ENCODE measurements at regions not wholly inside any gene's neighbourhood (a gene's known extent, or its start where the extent isn't known, plus 50 kb on each side); places are given as distances from the start of the nearest gene placed in this dataset.

DNA sequence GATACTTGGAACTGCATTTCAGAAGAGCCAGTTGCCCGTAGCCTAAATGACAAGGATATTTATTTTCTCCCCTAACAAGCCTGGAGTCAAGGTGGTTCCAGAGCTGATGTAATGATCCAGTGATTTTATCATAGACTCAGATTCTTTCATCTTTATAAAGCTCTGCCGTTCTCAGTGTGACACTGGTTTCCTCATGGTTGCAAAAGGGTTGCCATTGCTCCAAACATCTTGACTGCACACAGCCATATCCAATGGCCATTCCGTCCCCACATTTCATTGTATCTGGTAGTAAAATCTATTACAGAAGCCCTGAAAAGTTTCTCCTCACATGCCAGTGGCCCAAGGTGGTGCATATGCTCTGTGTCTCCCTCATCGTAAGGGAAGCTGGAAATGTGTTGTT, 63.1 kb upstream of the SDK2 start:
- ATAC-seq (ENCODE audit: insufficient read depth, low FRiP score), result no peak
- H3K36me3 ChIP-seq (ENCODE audit: control insufficient read depth in 4 of 4, insufficient read depth in 4 of 4, low read length in 4 of 4), result no peaks in the 10 kb centered on the region
- peaks cover 0 to 2% (median 0%) of the 10 kb centered on the region in 3 donors for H3K27me3 ChIP-seq (ENCODE audit: control insufficient read depth in 3 of 3, insufficient read depth in 3 of 3, low read length in 2 of 3)
- H3K27ac ChIP-seq (ENCODE audit: low read depth in 1 of 2, low read length in 1 of 2), result no peak overlapping the region
- H3K4me3 ChIP-seq, result no peak overlapping the region
- TF ChIP-seq, protein P1, sequence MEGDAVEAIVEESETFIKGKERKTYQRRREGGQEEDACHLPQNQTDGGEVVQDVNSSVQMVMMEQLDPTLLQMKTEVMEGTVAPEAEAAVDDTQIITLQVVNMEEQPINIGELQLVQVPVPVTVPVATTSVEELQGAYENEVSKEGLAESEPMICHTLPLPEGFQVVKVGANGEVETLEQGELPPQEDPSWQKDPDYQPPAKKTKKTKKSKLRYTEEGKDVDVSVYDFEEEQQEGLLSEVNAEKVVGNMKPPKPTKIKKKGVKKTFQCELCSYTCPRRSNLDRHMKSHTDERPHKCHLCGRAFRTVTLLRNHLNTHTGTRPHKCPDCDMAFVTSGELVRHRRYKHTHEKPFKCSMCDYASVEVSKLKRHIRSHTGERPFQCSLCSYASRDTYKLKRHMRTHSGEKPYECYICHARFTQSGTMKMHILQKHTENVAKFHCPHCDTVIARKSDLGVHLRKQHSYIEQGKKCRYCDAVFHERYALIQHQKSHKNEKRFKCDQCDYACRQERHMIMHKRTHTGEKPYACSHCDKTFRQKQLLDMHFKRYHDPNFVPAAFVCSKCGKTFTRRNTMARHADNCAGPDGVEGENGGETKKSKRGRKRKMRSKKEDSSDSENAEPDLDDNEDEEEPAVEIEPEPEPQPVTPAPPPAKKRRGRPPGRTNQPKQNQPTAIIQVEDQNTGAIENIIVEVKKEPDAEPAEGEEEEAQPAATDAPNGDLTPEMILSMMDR (IDR thresholded peaks at IDR 0.05; ENCODE audit: control extremely low read depth, extremely low read depth), result no peak
- WGBS, 2 donors, result 74 to 93% methylated on average over 4 of the region's 4 CpGs
- H3K9me3 ChIP-seq (ENCODE audit: control insufficient read depth in 4 of 4, insufficient read depth in 3 of 4, low read length in 3 of 4), result peaks cover 0 to 3% (median 0%) of the 10 kb centered on the region in 4 donors
- peaks cover 0 to 4% (median 0%) of the 10 kb centered on the region in 5 donors for H3K4me1 ChIP-seq (ENCODE audit: control insufficient read depth in 5 of 5, insufficient read depth in 5 of 5, low read length in 5 of 5)
- no peak overlapping the region for H3K9ac ChIP-seq (ENCODE audit: insufficient read depth in 1 of 2, low read length in 2 of 2)
- no peak for DNase-seq

DNA sequence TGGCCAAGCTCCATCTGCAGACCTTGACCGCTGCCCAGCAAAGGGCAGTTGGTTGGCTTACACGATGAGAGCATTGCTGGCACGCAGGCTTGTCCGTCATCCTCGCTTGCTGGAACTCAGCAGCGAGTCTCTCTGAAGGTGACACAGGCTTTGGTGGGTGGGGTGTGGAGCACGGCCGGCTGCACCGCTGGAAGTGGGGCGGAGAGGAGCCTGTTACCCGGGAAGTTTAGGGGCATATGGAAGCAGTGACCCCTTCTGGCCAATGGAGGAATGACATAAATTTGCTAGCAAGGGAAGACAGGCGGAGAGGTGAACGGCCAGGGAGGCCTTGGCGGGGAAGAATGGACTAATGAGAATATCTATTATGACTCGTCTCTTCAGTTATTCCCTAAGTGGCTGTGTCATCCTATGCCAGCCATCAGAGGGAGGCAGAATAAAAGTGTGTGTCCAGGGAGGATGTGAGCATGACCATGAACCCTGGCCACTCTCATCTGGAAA, 65.9 kb upstream of the SDK2 start:
- peak; percentile 41 for ATAC-seq (ENCODE audit: insufficient read depth, low FRiP score)
- WGBS, 2 donors, result 18 to 19% methylated on average over 15 of the region's 15 CpGs
- H3K9me3 ChIP-seq (ENCODE audit: control insufficient read depth in 4 of 4, insufficient read depth in 3 of 4, low read length in 3 of 4), result peaks cover 0 to 3% (median under 1%) of the 10 kb centered on the region in 4 donors
- H3K4me3 ChIP-seq, result no peak overlapping the region
- H3K27ac ChIP-seq (ENCODE audit: low read depth in 1 of 2, low read length in 1 of 2), result no peak overlapping the region
- peaks cover 0 to 17% (median 2%) of the 10 kb centered on the region in 3 donors for H3K27me3 ChIP-seq (ENCODE audit: control insufficient read depth in 3 of 3, insufficient read depth in 3 of 3, low read length in 2 of 3)
- DNase-seq, result peak; percentile 76 to 83 (median 77)
- no peaks in the 10 kb centered on the region for H3K36me3 ChIP-seq (ENCODE audit: control insufficient read depth in 4 of 4, insufficient read depth in 4 of 4, low read length in 4 of 4)
- peaks cover 0 to 4% (median 0%) of the 10 kb centered on the region in 5 donors for H3K4me1 ChIP-seq (ENCODE audit: control insufficient read depth in 5 of 5, insufficient read depth in 5 of 5, low read length in 5 of 5)
- TF ChIP-seq, protein P1 (IDR thresholded peaks at IDR 0.05; ENCODE audit: control extremely low read depth, extremely low read depth), result peak; percentile 80
- H3K9ac ChIP-seq (ENCODE audit: insufficient read depth in 1 of 2, low read length in 2 of 2), result no peak overlapping the region

DNA sequence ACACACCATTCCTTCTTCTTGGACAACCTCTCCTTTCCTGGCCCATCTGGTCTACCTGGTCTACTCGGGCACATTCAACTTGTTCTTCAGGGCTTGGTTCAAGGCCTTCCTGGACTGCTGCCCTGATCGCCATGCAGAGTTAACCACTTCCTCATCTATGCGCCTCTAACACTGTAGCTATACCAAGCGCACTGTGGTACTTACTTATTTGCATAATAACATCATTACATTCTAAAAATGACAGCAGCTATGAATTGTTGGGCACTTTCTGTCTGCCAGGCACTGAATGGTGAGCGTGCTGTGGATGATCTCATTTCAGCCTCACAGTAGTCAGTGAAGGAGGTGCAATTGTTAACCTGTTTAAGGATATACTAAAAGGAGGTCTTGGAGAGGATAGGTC, 66.9 kb upstream of the SDK2 start:
- ATAC-seq (ENCODE audit: insufficient read depth, low FRiP score) (no peak), DNase-seq (no peak)
- 28 to 57% methylated on average over 5 of the region's 5 CpGs for WGBS, 2 donors
- Histone ChIP-seq H3K9me3 (ENCODE audit: control insufficient read depth in 4 of 4, insufficient read depth in 3 of 4, low read length in 3 of 4) (peaks cover 0 to 3% (median under 1%) of the 10 kb centered on the region in 4 donors), H3K9ac (ENCODE audit: insufficient read depth in 1 of 2, low read length in 2 of 2) (no peak overlapping the region), H3K27ac (ENCODE audit: low read depth in 1 of 2, low read length in 1 of 2) (no peak overlapping the region), H3K36me3 (ENCODE audit: control insufficient read depth in 4 of 4, insufficient read depth in 4 of 4, low read length in 4 of 4) (no peaks in the 10 kb centered on the region), H3K27me3 (ENCODE audit: control insufficient read depth in 3 of 3, insufficient read depth in 3 of 3, low read length in 2 of 3) (peaks cover 0 to 17% (median 2%) of the 10 kb centered on the region in 3 donors), H3K4me3 (no peak overlapping the region), H3K4me1 (ENCODE audit: control insufficient read depth in 5 of 5, insufficient read depth in 5 of 5, low read length in 5 of 5) (peaks cover 0 to 4% (median 0%) of the 10 kb centered on the region in 5 donors)
- TF ChIP-seq, protein P1 (IDR thresholded peaks at IDR 0.05; ENCODE audit: control extremely low read depth, extremely low read depth), result no peak

DNA sequence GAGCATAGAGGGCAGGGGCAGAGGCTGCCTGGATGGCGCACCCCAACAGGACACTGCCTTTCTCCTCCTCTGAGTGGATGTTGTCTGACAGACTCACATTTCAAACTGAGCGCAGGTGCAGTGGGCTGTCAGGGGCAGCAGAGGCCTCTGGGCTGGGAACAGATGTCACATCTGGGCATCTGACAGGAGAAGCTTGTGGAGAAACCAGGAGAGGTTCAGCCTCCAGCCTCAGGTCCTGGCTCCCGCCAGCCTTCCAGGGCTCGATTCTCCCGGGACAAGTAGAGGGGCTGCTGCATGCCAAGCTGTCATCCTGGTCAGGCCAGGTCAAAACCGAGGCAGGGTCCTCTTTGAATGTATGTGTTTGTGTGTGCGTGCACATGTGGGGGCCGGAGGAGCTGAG, 67.7 kb upstream of the SDK2 start:
- TF ChIP-seq, protein P1 (IDR thresholded peaks at IDR 0.05; ENCODE audit: control extremely low read depth, extremely low read depth), result no peak
- no peak for ATAC-seq (ENCODE audit: insufficient read depth, low FRiP score)
- Histone ChIP-seq H3K27me3 (ENCODE audit: control insufficient read depth in 3 of 3, insufficient read depth in 3 of 3, low read length in 2 of 3) (peaks cover 0 to 17% (median 2%) of the 10 kb centered on the region in 3 donors), H3K27ac (ENCODE audit: low read depth in 1 of 2, low read length in 1 of 2) (no peak overlapping the region), H3K4me3 (no peak overlapping the region), H3K4me1 (ENCODE audit: control insufficient read depth in 5 of 5, insufficient read depth in 5 of 5, low read length in 5 of 5) (peaks cover 0 to 4% (median 0%) of the 10 kb centered on the region in 5 donors), H3K9me3 (ENCODE audit: control insufficient read depth in 4 of 4, insufficient read depth in 3 of 4, low read length in 3 of 4) (peaks cover 0 to 3% (median under 1%) of the 10 kb centered on the region in 4 donors), H3K36me3 (ENCODE audit: control insufficient read depth in 4 of 4, insufficient read depth in 4 of 4, low read length in 4 of 4) (no peaks in the 10 kb centered on the region), H3K9ac (ENCODE audit: insufficient read depth in 1 of 2, low read length in 2 of 2) (no peak overlapping the region)
- no peak for DNase-seq
- 82 to 94% methylated on average over 8 of the region's 8 CpGs for WGBS, 2 donors

Data from lung (tissue), 11 donors.